Left lung (tissue), 4 donors: ENCODE measurements at regions not wholly inside any gene's neighbourhood (a gene's known extent, or its start where the extent isn't known, plus 50 kb on each side); places are given as distances from the start of the nearest gene placed in this dataset.

Experiments
- ATAC-seq: fragments of 200-7000 bp; cut with Tn5 transposase; one replicate; pipeline ENCODE4 v1.9.1; 2020; ENCODE audit warnings: moderate library complexity
- DNase-seq, 4 donors: peaks; one replicate each; pipeline ENCODE4 v3.0.0-alpha.2; 2013 to 2020
- H3K27ac ChIP-seq, 2 donors: fragments of 200-600 bp; sonication (generic) in 1 of 2; one replicate each; pipeline versions ENCODE4 v1.5.0 to v1.8.0; 2020 to 2021
- H3K27me3 ChIP-seq, 2 donors: fragments of 200-600 bp; sonication (generic) in 1 of 2; one replicate each; pipeline versions ENCODE4 v1.5.0 to v1.8.0; 2020 to 2021
- H3K36me3 ChIP-seq, 2 donors: fragments of 200-600 bp; sonication (generic) in 1 of 2; one replicate each; pipeline versions ENCODE4 v1.5.0 to v1.8.0; 2020 to 2021
- H3K4me1 ChIP-seq, 2 donors: fragments of 200-600 bp; one replicate each; pipeline ENCODE4 v1.8.0; 2021
- H3K4me3 ChIP-seq, 2 donors: fragments of 200-600 bp; sonication (generic) in 1 of 2; one replicate each; pipeline versions ENCODE4 v1.5.0 to v1.8.0; 2020 to 2021; ENCODE audit warnings: mild to moderate bottlenecking in 1 of 2
- H3K9me3 ChIP-seq, 2 donors: fragments of 200-600 bp; sonication (generic) in 1 of 2; one replicate each; pipeline versions ENCODE4 v1.5.0 to v1.8.0; 2020 to 2021
- intact Hi-C, 2 donors: fragments of 100-400 bp; cut with DNase I; formaldehyde crosslinking; loops; one replicate each; pipeline versions ENCODE4 v1.11.2 to v1.14.2; 2022
- TF ChIP-seq, protein P1 (sequence below), 2 donors: fragments of 200-600 bp; sonication (generic) in 1 of 2; IDR thresholded peaks; one replicate each; pipeline versions ENCODE4 v1.5.0 to v1.8.0; 2021; ENCODE audit warnings: antibody characterized with exemption in 2 of 2
- donor health status: DM: no; HTN: yes; CAD: no.
- donor health status: DM: no; HTN: no; CAD: no.

DNA sequence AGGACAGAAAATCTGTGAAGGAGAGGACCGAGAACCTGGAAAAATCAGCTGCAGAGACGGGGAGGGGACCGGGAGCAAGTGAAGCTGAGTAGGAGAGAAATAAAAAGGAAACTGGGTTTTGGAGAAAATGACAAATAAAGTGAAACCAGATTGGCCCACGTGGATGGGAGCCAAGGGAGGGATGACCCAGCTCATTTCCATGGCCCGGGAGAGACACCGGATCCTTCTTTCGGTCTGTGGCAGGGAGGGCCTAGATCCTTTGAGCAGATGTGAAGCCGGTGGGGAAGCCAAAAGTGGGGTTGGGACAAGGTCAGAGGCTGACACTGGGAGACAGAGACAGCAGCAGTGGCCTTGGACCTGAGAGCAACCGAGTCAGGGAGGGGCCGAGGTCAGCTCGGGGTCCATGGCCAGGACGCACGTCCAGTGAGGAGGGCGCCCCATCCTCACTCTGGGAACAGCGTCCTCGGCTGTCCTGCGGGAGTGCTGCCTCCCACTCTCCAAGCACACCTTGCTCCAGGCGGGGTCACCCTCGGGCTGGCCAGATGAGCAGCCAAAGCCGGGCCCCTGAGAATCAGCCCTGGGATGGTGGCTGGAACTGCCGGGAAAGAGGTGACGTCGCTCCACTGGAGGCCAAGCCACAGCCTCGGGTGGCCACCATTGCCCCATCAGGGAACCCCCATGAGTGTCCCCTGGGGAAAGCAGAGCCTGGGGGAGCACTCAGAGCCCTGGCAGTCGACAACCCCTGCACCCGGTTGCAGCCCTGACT lies 50.8 kb upstream of the CDR2 start:
- Histone ChIP-seq H3K4me3 (no peak overlapping the region), H3K27me3 (no peaks in the 10 kb centered on the region), H3K9me3 (no peaks in the 10 kb centered on the region), H3K4me1 (no peaks in the 10 kb centered on the region), H3K36me3 (peaks cover 0 to 83% of the 10 kb centered on the region in 2 donors), H3K27ac (peak overlapping the region; percentile 51 to 60)
- intact Hi-C loops = no loop called here
- DNase-seq = peak in 3 of 4 donors; percentile 1 to 74 (median 14)
- ATAC-seq = peak; percentile 29
- TF ChIP-seq, protein P1, sequence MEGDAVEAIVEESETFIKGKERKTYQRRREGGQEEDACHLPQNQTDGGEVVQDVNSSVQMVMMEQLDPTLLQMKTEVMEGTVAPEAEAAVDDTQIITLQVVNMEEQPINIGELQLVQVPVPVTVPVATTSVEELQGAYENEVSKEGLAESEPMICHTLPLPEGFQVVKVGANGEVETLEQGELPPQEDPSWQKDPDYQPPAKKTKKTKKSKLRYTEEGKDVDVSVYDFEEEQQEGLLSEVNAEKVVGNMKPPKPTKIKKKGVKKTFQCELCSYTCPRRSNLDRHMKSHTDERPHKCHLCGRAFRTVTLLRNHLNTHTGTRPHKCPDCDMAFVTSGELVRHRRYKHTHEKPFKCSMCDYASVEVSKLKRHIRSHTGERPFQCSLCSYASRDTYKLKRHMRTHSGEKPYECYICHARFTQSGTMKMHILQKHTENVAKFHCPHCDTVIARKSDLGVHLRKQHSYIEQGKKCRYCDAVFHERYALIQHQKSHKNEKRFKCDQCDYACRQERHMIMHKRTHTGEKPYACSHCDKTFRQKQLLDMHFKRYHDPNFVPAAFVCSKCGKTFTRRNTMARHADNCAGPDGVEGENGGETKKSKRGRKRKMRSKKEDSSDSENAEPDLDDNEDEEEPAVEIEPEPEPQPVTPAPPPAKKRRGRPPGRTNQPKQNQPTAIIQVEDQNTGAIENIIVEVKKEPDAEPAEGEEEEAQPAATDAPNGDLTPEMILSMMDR (IDR thresholded peaks at IDR 0.05) = no peak

DNA sequence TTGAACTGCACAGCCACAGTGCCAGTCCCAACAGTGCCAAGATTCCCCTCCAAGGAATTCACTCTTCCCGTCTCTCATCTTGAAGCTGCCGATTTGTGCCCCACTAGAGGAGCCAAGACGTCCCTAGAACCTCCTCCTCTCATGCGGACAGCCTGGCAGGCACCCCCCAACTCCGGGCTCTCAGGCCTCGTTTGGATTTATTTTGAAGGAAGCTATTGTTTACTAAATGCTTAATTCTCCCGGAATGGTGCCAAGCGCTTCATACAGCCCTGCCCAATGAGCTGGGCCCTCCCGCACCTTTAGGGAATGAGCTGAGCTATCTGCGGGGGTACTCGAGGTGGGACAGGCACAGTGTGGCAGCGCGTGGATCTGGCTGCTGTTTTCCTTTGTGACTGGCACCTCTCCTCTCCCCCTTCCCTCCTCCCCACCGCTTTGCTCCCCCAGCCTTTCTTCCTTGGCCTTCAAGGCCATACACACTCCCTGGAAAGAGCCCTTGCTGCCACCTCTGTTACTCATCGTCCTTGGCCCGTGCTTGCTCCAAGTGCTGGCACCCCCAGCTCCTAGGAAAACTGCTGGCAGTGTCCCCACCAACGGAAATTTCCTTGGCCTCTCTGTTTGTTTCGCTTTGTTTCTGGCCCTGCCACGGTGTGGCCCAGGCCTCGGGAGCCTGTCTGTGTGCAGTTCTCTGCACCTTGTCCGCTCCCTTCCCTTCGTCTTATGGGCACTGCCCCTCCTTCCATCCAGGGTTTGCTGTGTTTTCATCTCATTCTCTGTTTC lies 49.9 kb upstream of the CDR2 start:
- no peaks in the 10 kb centered on the region for H3K27me3 ChIP-seq
- TF ChIP-seq, protein P1 (IDR thresholded peaks at IDR 0.05) = no peak
- DNase-seq (peak in 2 of 4 donors; percentile 8 to 24), ATAC-seq (peak; percentile 38)
- H3K4me1 ChIP-seq = no peaks in the 10 kb centered on the region
- peaks cover 0 to 87% of the 10 kb centered on the region in 2 donors for H3K36me3 ChIP-seq
- H3K9me3 ChIP-seq = no peaks in the 10 kb centered on the region
- H3K27ac ChIP-seq = peak overlapping the region; percentile 51 to 60
- intact Hi-C loops = no loop called here
- H3K4me3 ChIP-seq = no peak overlapping the region
